ENCODE measurements at regions not wholly inside any gene's neighbourhood (a gene's known extent, or its start where the extent isn't known, plus 50 kb on each side); places are given as distances from the start of the nearest gene placed in this dataset.

DNA sequence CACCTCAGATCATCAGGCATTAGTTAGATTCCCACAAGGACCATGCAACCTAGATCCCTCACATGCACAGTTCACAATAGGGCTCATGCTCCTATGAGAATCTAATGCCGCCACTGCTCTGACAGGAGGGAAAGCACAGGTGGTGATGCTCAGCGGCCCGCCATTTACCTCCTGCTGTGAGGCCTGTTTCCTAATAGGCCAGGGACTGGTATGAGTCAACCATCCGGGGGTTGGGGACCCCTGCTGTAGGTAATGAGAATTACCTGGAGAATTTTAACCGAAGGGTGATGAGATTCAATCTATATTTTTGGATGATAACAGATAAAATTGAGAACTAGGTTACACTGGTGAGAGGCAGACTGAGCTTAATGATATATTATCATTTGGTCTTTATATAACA, 101.4 kb downstream of the LACC1 start:
- TF ChIP-seq POLR2AphosphoS5 (IDR thresholded peaks at IDR 0.05; ENCODE audit: low read depth, low read length) (no peak), POLR2A (IDR thresholded peaks at IDR 0.05; ENCODE audit: low read depth, low read length) (no peak)

All from GM12892 (cell line).